ENCODE measurements at regions not wholly inside any gene's neighbourhood (a gene's known extent, or its start where the extent isn't known, plus 50 kb on each side); places are given as distances from the start of the nearest gene placed in this dataset.

- no peak for DNase-seq (ENCODE audit: low read depth, low spot score)
Measured at GRCh38 chr18:75679331-75679730, 251.8 kb upstream of the SMIM21 start.

- DNase-seq (ENCODE audit: low read depth, low spot score): no peak
Measured at GRCh38 chr18:75678627-75679026, 251.1 kb upstream of the SMIM21 start.

DNA sequence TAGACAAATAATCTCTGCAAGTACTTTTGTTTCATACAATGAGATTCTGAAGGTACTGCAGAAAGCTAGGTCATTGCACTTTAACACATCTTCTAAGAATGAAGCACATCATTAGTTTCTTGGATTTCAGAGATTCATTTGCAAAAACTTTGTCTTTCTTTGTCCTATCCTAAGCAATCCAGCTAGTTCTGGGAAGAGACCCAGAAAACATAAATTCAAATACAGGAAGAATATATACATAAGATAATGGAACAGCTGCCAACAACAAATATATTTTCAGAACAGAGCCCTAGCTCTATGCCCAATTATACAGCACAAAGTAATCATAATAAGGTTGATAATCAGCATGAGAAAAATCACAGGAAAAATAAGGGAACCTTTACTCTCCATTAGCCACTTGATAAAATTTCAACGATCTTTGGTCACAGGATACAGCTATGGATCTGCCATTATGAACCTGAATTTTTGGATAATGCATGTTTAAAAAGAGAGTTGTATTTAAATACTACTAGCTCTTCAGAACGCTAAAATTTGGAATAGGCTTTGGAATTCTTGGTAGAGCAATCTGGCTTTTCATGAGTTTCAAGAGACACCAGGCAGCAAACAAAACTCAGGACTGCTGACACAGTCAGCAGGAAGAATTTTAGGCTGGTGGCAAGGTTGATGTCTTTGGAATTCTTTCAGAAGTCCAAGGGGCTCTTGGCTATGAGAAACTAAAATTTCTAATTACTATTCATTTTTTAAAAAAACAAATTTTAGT lies 250.4 kb upstream of the SMIM21 start:
- DNase-seq (ENCODE audit: low read depth, low spot score): no peak

DNA sequence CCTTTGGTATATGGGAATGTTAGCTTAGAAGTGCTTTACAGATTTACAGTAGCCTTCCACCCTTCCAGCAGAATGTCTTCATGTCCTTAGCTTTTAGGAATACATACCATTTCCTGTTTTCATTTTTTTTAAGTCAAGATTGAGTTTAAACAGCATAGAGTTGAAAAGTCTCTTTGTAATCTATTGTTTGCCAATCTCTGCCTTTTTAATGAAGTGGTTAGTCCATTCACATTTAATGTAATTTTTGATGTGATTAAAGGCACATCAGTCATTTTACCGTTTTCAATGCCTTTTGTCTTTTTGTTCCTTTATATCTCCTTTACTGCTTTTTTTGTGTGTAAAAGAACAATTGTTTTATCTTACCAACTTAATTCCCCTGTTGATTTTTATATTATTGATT lies 233.4 kb upstream of the SMIM21 start:
- DNase-seq (ENCODE audit: low read depth, low spot score): no peak

- DNase-seq (ENCODE audit: low read depth, low spot score): no peak
Measured at GRCh38 chr18:75659535-75660023, 232.1 kb upstream of the SMIM21 start.

- DNase-seq (ENCODE audit: low read depth, low spot score): no peak
Measured at GRCh38 chr18:75658330-75658729, 230.8 kb upstream of the SMIM21 start.

- no peak for DNase-seq (ENCODE audit: low read depth, low spot score)
Measured at GRCh38 chr18:75656563-75657247, 229.2 kb upstream of the SMIM21 start.

DNA sequence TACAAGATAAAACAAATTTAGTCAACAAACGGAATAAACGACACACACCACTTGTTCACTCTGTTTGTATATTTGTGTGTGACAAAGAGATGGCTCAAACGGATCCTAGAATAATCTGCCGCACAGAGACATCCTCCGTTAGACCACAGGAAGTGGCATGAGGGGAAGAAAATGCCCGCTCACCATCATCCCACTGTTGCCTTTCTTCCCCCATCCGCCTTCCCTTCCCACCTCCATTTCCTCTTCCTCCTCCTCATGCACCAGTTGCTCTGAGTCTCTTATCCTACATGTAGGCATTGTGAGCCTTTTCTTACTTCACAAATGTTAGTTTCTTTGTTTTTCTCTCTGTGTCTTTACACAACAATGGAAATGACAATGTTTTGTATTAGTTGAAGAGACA lies 228.5 kb upstream of the SMIM21 start:
- no peak for DNase-seq (ENCODE audit: low read depth, low spot score)

DNA sequence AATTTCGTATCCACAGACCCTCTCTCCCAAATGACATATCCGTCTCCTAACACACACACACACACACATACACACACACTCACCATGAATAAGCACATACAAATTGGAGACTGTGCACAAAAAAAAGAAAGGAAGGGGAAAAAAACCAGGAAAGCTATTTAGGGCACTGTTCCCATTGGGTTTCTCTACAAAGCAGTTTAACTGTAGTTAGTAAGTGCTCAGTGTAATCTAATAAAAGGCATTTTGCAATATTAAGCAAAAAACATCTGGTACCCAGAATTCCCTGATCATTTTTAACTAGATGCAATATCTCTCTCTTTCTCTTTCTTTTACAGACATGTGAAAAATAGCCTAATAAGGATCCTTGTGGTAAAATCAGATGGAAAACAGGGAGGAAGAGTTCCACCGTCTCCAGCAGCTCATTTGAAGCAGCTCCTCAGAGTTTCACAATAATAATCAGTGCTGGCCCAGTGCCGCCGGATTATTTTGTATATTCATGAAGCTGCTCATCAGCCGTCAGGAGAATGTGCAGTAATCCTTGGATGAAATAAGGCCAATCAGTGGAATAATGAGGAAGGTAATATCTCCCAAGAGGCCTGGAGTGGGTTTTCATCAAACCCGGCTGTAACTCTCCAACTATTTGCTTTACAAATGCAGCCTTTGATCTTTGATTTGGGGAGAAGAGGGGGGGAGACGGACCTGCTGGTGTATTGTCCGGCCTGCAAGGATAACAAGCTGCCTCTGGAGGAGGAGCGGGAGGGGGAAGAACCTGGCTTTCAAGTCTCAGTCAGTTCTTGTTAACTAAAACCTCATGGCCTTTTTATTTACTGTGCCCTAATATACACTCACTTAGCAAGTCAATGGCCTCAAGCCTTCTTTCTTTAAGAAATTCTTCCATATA lies 227.6 kb upstream of the SMIM21 start:
- no peak for DNase-seq (ENCODE audit: low read depth, low spot score)

- no peak for DNase-seq (ENCODE audit: low read depth, low spot score)
Measured at GRCh38 chr18:75654386-75654785, 226.9 kb upstream of the SMIM21 start.

GRCh38 chr18:75652528-75652927 lies 225.0 kb upstream of the SMIM21 start:
- no peak for DNase-seq (ENCODE audit: low read depth, low spot score)

- DNase-seq (ENCODE audit: low read depth, low spot score): no peak
Measured at GRCh38 chr18:75644871-75645270, 217.4 kb upstream of the SMIM21 start.

GRCh38 chr18:75643083-75643482 lies 215.6 kb upstream of the SMIM21 start:
- no peak for DNase-seq (ENCODE audit: low read depth, low spot score)

GRCh38 chr18:75639472-75639831 lies 211.9 kb upstream of the SMIM21 start:
- DNase-seq (ENCODE audit: low read depth, low spot score): no peak

GRCh38 chr18:75638776-75639471 lies 211.4 kb upstream of the SMIM21 start:
- DNase-seq (ENCODE audit: low read depth, low spot score): no peak

DNA sequence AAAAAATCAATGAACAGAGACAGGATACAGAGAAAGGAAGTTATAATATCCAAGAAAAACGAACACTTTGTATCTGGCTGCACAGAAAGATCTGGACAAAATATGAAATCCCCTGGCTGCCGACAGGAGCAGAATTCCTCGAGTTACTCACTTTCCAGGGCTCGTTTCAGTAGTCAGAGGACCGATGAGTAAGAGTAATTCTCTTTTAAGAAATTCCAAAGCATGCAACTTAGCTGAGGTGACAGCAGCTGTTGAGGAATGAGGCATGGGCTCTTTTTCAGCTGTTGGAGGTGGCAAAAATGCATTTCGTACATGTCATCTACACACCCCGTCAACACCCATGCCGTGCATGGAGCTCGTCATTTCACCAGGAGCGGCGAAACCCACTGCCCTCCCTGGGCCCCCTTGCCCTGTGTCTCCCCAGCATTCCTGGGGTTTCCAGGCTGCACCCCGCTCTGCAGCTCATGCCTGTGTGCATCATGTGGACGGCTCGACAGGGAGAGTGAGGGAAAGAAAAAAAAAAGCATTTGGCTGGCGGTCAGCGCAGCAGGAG lies 210.8 kb upstream of the SMIM21 start:
- no peak for DNase-seq (ENCODE audit: low read depth, low spot score)

- DNase-seq (ENCODE audit: low read depth, low spot score): no peak
Measured at GRCh38 chr18:75635096-75635495, 207.6 kb upstream of the SMIM21 start.

GRCh38 chr18:75625966-75626365 lies 198.5 kb upstream of the SMIM21 start:
- no peak for DNase-seq (ENCODE audit: low read depth, low spot score)

- no peak for DNase-seq (ENCODE audit: low read depth, low spot score)
Measured at GRCh38 chr18:75624869-75625268, 197.4 kb upstream of the SMIM21 start.

GRCh38 chr18:75621818-75622217 lies 194.3 kb upstream of the SMIM21 start:
- no peak for DNase-seq (ENCODE audit: low read depth, low spot score)

- DNase-seq (ENCODE audit: low read depth, low spot score): no peak
Measured at GRCh38 chr18:75618146-75618545, 190.6 kb upstream of the SMIM21 start.

All from smooth muscle cell of the brain vasculature (primary cell).